ENCODE measurements at regions not wholly inside any gene's neighbourhood (a gene's known extent, or its start where the extent isn't known, plus 50 kb on each side); places are given as distances from the start of the nearest gene placed in this dataset.

DNA sequence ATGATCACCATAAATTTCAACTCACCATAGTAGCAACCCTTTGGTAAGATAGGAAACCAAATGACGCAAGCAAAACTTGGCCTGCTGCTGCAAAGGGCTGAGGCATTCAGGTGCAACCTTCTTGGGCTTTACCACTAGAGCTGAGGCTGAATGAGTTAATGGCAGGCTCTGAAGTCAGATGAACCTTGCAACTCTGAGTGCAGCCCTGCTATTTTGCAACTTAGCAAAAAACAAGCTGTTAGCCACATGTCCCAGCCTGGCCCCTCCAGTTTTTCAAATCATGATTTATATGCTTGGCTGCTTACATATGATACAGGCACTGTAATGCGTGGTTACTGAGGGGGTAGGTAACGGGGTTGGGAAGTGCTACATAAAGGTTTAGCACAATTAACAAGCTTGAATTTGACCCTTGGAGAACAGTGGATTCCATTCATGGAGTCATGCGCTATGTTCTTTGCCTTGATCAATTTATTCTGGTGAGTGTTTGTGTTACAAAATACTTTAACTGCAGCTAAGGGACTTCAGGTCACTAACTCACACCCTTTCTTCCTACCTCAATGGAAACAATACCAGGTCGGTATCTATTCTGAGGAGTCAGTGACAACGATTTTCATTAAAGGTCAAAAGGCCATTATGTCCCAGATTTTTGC is 80.5 kb upstream of the PPARGC1A start:
- no peak for TF ChIP-seq POLR2AphosphoS5 (IDR thresholded peaks at IDR 0.05; ENCODE audit: insufficient read depth, low read depth, low read length)
- TF ChIP-seq EZH2 (IDR thresholded peaks at IDR 0.05; ENCODE audit: borderline replicate concordance, low read depth, low read length, severe bottlenecking), result no peak
- TF ChIP-seq GATA2 (IDR thresholded peaks at IDR 0.05; ENCODE audit: insufficient read depth, insufficient read length, low read depth, low read length), result no peak
- no peak for TF ChIP-seq MYC (IDR thresholded peaks at IDR 0.05; ENCODE audit: low read depth, low read length)
- no peak for TF ChIP-seq POLR2A (IDR thresholded peaks at IDR 0.05; ENCODE audit: low read depth, low read length)
- TF ChIP-seq, protein P1, sequence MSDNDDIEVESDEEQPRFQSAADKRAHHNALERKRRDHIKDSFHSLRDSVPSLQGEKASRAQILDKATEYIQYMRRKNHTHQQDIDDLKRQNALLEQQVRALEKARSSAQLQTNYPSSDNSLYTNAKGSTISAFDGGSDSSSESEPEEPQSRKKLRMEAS (IDR thresholded peaks at IDR 0.05; ENCODE audit: insufficient read depth, insufficient read length), result no peak
- no peak for TF ChIP-seq FOS (IDR thresholded peaks at IDR 0.05; ENCODE audit: borderline replicate concordance, insufficient read depth, low read length)
- TF ChIP-seq JUN (IDR thresholded peaks at IDR 0.05; ENCODE audit: borderline replicate concordance, insufficient read depth, insufficient read length, low read depth), result no peak
- TF ChIP-seq, protein P2, sequence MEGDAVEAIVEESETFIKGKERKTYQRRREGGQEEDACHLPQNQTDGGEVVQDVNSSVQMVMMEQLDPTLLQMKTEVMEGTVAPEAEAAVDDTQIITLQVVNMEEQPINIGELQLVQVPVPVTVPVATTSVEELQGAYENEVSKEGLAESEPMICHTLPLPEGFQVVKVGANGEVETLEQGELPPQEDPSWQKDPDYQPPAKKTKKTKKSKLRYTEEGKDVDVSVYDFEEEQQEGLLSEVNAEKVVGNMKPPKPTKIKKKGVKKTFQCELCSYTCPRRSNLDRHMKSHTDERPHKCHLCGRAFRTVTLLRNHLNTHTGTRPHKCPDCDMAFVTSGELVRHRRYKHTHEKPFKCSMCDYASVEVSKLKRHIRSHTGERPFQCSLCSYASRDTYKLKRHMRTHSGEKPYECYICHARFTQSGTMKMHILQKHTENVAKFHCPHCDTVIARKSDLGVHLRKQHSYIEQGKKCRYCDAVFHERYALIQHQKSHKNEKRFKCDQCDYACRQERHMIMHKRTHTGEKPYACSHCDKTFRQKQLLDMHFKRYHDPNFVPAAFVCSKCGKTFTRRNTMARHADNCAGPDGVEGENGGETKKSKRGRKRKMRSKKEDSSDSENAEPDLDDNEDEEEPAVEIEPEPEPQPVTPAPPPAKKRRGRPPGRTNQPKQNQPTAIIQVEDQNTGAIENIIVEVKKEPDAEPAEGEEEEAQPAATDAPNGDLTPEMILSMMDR (IDR thresholded peaks at IDR 0.05; ENCODE audit: extremely low read depth in 1 of 2, insufficient read depth in 1 of 2, low read depth in 1 of 2, low read length in 2 of 2), result no peak
- no peaks in the 10 kb centered on the region for H3K79me2 ChIP-seq (ENCODE audit: control insufficient read depth, insufficient read depth, low read length)
- H3K36me3 ChIP-seq (ENCODE audit: control insufficient read depth in 2 of 2, extremely low read depth in 1 of 2, insufficient read depth in 2 of 2, low read length in 2 of 2), result no peaks in the 10 kb centered on the region
- no peaks in the 10 kb centered on the region for H3K27me3 ChIP-seq (ENCODE audit: control insufficient read depth in 2 of 2, insufficient read depth in 2 of 2, low read length in 2 of 2)
- H3K9me3 ChIP-seq (replicated peaks; ENCODE audit: control insufficient read depth, insufficient read depth, low read length), result no peaks in the 10 kb centered on the region
- ChIA-PET POLR2A (no interaction called here), CTCF (no interaction called here)
- H2AFZ ChIP-seq (ENCODE audit: low read depth, low read length), result no peak overlapping the region
- H4K20me1 ChIP-seq (replicated peaks; ENCODE audit: control insufficient read depth, extremely low read depth, insufficient read depth, low read length), result no peaks in the 10 kb centered on the region
- no peak overlapping the region for H3K27ac ChIP-seq (ENCODE audit: insufficient read depth, low read depth, low read length)
- DNase-seq (ENCODE audit: low read depth, low spot score), result no peak
- no peak for FAIRE-seq
- no TSS peak for BruUV-seq (replicated peaks)
- no peak overlapping the region for H3K4me3 ChIP-seq (replicated peaks in 1 of 3; ENCODE audit: insufficient read depth in 1 of 3, low read depth in 1 of 3, low read length in 3 of 3)
- H3K9ac ChIP-seq (replicated peaks; ENCODE audit: extremely low read depth, insufficient read depth, low read length), result no peak overlapping the region
- H3K9me1 ChIP-seq (replicated peaks; ENCODE audit: control insufficient read depth, extremely low read depth, insufficient read depth, low read length), result no peaks in the 10 kb centered on the region
- H3K4me1 ChIP-seq (ENCODE audit: control insufficient read depth, extremely low read depth, insufficient read depth, low read length), result no peaks in the 10 kb centered on the region
- intact Hi-C loops (cut with micrococcal nuclease), result no loop called here
- dilution Hi-C loops (cut with MboI; ENCODE audit: extremely low pct_ligation_motif_present, low sequenced_read_pairs), result no loop called here
- no peak overlapping the region for H3K4me2 ChIP-seq (ENCODE audit: insufficient read depth, low read length)

Measured in endothelial cell of umbilical vein (primary cell).